Liver (tissue), 3 donors: ENCODE measurements at regions not wholly inside any gene's neighbourhood (a gene's known extent, or its start where the extent isn't known, plus 50 kb on each side); places are given as distances from the start of the nearest gene placed in this dataset.

Experiments
- ATF3 ChIP-seq: IDR thresholded peaks from 2 replicates; pipeline ENCODE4 v1.6.1; 2016; ENCODE audit warnings: antibody characterized with exemption
- CTCF ChIP-seq: fragments of 150-350 bp; IDR thresholded peaks from 2 replicates; pipeline ENCODE4 v1.5.1; 2017; ENCODE audit warnings: improper control_type of control experiment, low read depth, low read length; ENCODE audit not compliant: missing input control
- EGR1 ChIP-seq, 2 donors: IDR thresholded peaks; 2 replicates each; pipeline ENCODE4 v1.6.1; 2016 to 2018; ENCODE audit warnings: antibody characterized with exemption in 2 of 2, low read depth in 2 of 2
- MAX ChIP-seq: IDR thresholded peaks from 2 replicates; pipeline ENCODE4 v1.6.1; 2016; ENCODE audit warnings: antibody characterized with exemption
- NR2F2 ChIP-seq: IDR thresholded peaks from 2 replicates; pipeline ENCODE4 v1.6.1; 2016; ENCODE audit warnings: antibody characterized with exemption
- RAD21 ChIP-seq, 2 donors: IDR thresholded peaks; 2 replicates each; pipeline ENCODE4 v1.6.1; 2016; ENCODE audit warnings: antibody characterized with exemption in 2 of 2, mild to moderate bottlenecking in 2 of 2
- REST ChIP-seq: IDR thresholded peaks from 2 replicates; pipeline ENCODE4 v1.6.1; 2016; ENCODE audit warnings: antibody characterized with exemption, mild to moderate bottlenecking
- SP1 ChIP-seq: IDR thresholded peaks from 2 replicates; pipeline ENCODE4 v1.6.1; 2018; ENCODE audit warnings: antibody characterized with exemption, mild to moderate bottlenecking
- TAF1 ChIP-seq: conservative IDR thresholded peaks from 2 replicates; pipeline ENCODE4 v1.6.1; 2016; ENCODE audit warnings: antibody characterized with exemption, mild to moderate bottlenecking
- YY1 ChIP-seq: IDR thresholded peaks from 2 replicates; pipeline ENCODE4 v1.6.1; 2016; ENCODE audit warnings: antibody characterized with exemption, mild to moderate bottlenecking
- ZBTB33 ChIP-seq: IDR thresholded peaks from 2 replicates; pipeline ENCODE4 v1.6.1; 2016; ENCODE audit warnings: antibody characterized with exemption
- donor health status: healthy.
- donor health status: healthy.

GRCh38 chr15:36178303-36178633 lies 401.2 kb upstream of the CDIN1 start:
- no peak for TF ChIP-seq EGR1 (IDR thresholded peaks at IDR 0.05; ENCODE audit: low read depth in 2 of 2)
- no peak for TF ChIP-seq CTCF
- no peak for TF ChIP-seq SP1
- no peak for TF ChIP-seq ZBTB33
- TF ChIP-seq TAF1 = no peak
- TF ChIP-seq YY1 = no peak
- no peak for TF ChIP-seq RAD21 (IDR thresholded peaks at IDR 0.05)
- no peak for TF ChIP-seq REST
- no peak for TF ChIP-seq NR2F2
- no peak for TF ChIP-seq ATF3
- no peak for TF ChIP-seq MAX
